ACC112 (cell line): ENCODE measurements at regions not wholly inside any gene's neighbourhood (a gene's known extent, or its start where the extent isn't known, plus 50 kb on each side); places are given as distances from the start of the nearest gene placed in this dataset.
"Not testable (repeated sequence)": the region's sequence is repeated elsewhere in the genome, so short reads cannot be mapped to it uniquely, and the experiment has no call there.

Experiments
- H2AFZ ChIP-seq: fragments of 200-600 bp; sonication (generic); one replicate; pipeline ENCODE4 v1.6.0; 2017; ENCODE audit warnings: antibody characterized with exemption, low read length; ENCODE audit not compliant: unreplicated experiment
- H3K27ac ChIP-seq: fragments of 200-600 bp; sonication (generic); 2 replicates; pipeline ENCODE4 v1.5.1; 2014; ENCODE audit warnings: low read depth, mild to moderate bottlenecking, antibody characterized with exemption, low read length, moderate library complexity
- H3K27me3 ChIP-seq: fragments of 200-600 bp; sonication (generic); 2 replicates; pipeline ENCODE4 v1.6.1; 2014; ENCODE audit warnings: mild to moderate bottlenecking, antibody characterized with exemption, low read length, moderate library complexity, mixed read lengths; ENCODE audit not compliant: insufficient read depth
- H3K36me3 ChIP-seq: fragments of 200-600 bp; sonication (generic); 2 replicates; pipeline ENCODE4 v1.6.1; 2016; ENCODE audit warnings: mild to moderate bottlenecking, antibody characterized with exemption, low read length, moderate library complexity, mixed read lengths; ENCODE audit not compliant: insufficient read depth
- H3K4me1 ChIP-seq: fragments of 200-600 bp; sonication (generic); one replicate; pipeline ENCODE4 v1.6.1; 2016; ENCODE audit warnings: low read length, mixed read lengths; ENCODE audit not compliant: insufficient read depth, unreplicated experiment, control insufficient read depth
- H3K4me3 ChIP-seq: fragments of 200-600 bp; sonication (generic); 2 replicates; pipeline ENCODE4 v1.5.1; 2014; ENCODE audit warnings: mild to moderate bottlenecking, low read depth, low read length
- H3K79me2 ChIP-seq: fragments of 200-600 bp; sonication (generic); one replicate; pipeline ENCODE4 v1.6.0; 2016; ENCODE audit warnings: low read length; ENCODE audit not compliant: control insufficient read depth, unreplicated experiment, insufficient read depth

DNA sequence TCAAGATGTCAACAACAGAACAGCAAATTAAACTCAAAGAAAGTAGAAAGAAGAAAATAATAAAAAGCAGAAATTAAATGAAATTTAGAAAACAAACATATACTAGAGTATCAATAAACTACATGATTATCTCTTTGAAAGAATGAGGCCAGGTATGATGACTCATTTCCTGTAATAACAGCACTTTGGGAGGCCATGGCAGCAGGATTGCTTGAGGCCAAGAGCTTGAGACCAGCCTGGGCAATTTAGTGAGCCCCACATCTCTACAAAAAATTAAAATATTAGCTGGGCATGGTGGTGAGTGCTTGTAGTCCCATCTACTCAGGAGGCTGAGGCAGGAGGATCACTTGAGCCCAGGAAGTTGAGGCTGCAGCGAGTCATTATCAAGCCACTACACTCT, 232.5 kb downstream of the RAB11FIP4 start:
- Histone ChIP-seq H3K79me2 (no peaks in the 10 kb centered on the region), H3K4me3 (no peak overlapping the region), H3K4me1 (peaks cover 14% of the 10 kb centered on the region), H2AFZ (no peak overlapping the region), H3K27ac (no peak overlapping the region), H3K36me3 (peaks cover 10% of the 10 kb centered on the region), H3K27me3 (no peaks in the 10 kb centered on the region)

DNA sequence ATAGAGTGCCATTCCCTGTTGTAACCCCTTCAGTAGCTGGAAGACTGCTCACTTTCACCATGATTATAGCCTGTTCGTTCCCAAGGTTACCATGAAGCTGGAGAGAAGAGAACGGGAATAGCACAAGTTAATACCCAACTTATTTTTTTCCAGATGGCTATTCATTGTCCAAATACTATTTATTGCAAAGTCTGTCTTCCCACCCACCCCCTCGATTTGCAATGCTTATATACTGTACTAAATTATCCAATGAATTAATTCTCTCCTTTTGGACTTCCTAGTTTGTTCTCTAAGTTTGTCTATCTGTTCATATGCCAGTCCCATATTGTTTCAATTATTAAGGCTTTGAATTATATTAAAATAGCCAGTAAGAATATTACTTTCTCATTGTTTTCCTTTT, 231.0 kb downstream of the RAB11FIP4 start:
- H3K4me1 ChIP-seq, result peaks cover 3% of the 10 kb centered on the region
- H3K4me3 ChIP-seq, result no peak overlapping the region
- H3K27ac ChIP-seq, result no peak overlapping the region
- H3K79me2 ChIP-seq, result no peaks in the 10 kb centered on the region
- no peak overlapping the region for H2AFZ ChIP-seq
- peaks cover 10% of the 10 kb centered on the region for H3K36me3 ChIP-seq
- H3K27me3 ChIP-seq, result no peaks in the 10 kb centered on the region

DNA sequence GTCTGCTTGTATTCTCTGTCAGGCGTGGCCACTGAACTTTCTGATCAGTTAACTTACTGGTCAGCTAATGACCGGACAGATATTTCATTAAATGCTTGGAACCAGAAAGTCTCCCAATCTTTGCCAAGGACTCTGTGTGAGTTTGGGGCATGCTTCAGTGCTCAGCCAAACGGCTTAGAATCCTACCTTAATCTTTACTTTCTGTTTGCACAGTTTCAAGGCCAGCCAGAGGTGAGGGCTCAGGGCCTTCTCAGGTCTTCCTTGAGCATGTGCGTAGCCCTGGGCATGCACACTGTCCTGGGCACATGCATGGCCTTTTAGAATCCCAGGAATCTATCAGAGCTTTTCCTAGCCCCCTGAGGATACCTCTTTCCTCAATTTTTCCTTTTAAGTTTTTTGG, 230.1 kb downstream of the RAB11FIP4 start:
- Histone ChIP-seq H3K4me3 (no peak overlapping the region), H2AFZ (no peak overlapping the region), H3K36me3 (peaks cover 10% of the 10 kb centered on the region), H3K79me2 (no peaks in the 10 kb centered on the region), H3K27ac (no peak overlapping the region), H3K4me1 (no peaks in the 10 kb centered on the region), H3K27me3 (no peaks in the 10 kb centered on the region)

DNA sequence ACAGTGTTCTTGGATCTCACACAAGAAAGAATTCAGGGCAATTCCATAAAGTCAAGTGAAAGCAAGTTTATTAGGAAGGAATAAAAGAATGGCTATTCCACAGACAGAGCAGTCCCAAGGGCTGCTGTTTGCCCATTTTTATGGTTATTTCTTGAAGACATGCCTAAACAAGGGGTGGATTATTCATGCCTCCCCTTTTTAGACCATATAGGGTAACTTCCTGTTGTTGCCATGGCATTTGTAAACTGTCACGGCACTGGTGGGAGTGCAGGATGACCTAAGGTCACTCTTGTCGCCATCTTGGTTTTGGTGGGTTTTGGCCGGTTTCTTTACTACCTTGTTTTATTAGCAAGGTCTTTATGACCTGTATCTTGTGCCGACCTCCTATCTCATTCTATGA, 219.6 kb downstream of the RAB11FIP4 start:
- not testable (repeated sequence) for H3K27ac ChIP-seq, H3K4me3 ChIP-seq, H3K4me1 ChIP-seq, H3K36me3 ChIP-seq, H3K27me3 ChIP-seq, H3K79me2 ChIP-seq, H2AFZ ChIP-seq

DNA sequence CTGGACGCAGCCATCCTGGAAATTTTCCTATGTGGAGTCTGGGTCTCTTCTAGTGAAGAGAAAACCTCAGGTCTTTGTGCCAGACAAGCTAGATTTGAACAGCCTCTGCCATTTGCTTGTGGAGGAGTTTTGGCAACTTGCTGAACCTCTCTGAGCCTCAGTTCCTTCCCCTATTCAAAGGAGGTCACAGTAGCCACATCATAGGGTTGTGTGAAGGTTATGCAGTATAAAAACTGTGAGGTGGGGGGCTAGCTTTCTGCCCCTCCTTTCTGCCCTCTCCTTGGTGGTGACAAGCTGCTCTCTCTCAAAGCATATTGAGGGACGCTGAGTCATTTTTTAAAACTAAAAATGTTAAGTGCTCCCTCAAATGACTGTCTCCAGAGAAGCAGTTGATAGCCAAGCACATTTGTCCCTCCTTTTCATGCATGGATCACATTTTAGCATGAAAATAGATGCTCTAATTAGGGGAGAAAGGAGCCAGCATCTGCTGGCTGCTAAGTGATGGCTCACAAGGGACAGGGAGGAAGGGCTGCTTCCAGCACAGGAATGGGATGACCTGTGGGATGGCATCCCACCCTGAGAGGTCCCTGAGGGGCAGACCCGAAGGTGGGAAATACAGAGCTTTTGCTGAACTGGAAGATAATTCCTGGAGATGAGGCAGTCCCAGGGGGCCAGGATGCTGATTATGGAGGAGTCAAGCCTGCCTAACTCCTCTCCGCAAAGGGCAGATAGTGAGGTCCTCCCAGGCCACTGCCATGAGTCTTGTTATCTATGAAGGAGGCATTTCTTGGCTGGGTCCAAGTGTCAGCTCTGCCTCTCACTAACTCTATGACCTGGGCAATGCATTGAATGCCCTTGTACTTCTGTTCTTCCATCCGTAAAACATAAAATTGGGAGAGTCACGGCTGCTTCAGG, 218.8 kb downstream of the RAB11FIP4 start:
- H3K27ac ChIP-seq, result no peak overlapping the region
- no peak overlapping the region for H3K4me3 ChIP-seq
- no peaks in the 10 kb centered on the region for H3K27me3 ChIP-seq
- H2AFZ ChIP-seq, result no peak overlapping the region
- H3K36me3 ChIP-seq, result no peaks in the 10 kb centered on the region
- H3K4me1 ChIP-seq, result peaks cover 3% of the 10 kb centered on the region
- H3K79me2 ChIP-seq, result no peaks in the 10 kb centered on the region

DNA sequence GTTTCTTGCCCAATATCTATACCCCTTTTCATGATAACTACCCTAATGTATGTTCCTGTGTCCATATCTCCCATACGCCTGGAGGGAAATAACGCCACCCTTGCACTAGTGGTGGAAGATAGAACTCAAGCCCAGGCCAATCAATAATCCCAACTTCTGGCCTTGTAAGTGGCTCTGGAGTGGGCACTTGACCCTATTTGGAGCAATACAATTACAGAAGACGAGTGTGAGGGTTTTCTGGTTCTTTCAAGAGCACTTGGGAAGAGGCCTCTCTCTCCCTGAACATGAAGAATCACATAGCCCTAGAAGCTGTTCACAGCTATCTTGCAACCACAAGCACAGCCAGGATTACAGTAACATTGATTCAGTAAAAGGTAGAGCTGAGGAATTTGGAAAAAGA, 217.9 kb downstream of the RAB11FIP4 start:
- H2AFZ ChIP-seq, result no peak overlapping the region
- H3K79me2 ChIP-seq, result no peaks in the 10 kb centered on the region
- no peak overlapping the region for H3K27ac ChIP-seq
- H3K4me3 ChIP-seq, result no peak overlapping the region
- H3K27me3 ChIP-seq, result no peaks in the 10 kb centered on the region
- H3K36me3 ChIP-seq, result no peaks in the 10 kb centered on the region
- H3K4me1 ChIP-seq, result peaks cover 3% of the 10 kb centered on the region

DNA sequence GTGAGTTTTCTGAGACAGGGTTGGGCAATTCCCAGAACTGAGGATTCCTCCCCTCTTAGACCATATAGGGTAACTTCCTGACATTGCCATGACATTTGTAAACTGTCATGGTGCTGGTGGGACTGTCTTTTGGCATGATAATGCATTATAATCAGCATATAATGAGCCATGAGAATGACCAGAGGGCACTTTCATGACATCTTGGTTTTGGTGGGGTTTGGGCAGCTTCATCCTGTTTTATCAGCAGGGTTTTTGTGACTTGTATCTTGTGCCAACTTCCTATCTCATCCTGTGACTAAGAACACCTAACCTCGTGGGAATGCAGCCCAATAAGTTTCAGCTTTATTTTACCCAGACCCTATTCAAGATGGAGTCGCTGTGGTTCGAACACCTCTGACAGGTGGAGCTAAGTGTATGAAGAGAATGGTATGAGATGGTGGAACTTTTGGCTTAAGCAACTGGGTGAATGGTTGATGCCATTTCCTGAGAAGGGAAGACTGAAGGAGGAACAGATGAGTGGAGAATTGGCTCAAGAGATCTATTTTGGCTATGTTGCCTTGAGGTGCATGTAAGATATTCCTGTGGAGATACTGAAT, 217.3 kb downstream of the RAB11FIP4 start:
- Histone ChIP-seq H3K79me2 (no peaks in the 10 kb centered on the region), H2AFZ (no peak overlapping the region), H3K27me3 (no peaks in the 10 kb centered on the region)

DNA sequence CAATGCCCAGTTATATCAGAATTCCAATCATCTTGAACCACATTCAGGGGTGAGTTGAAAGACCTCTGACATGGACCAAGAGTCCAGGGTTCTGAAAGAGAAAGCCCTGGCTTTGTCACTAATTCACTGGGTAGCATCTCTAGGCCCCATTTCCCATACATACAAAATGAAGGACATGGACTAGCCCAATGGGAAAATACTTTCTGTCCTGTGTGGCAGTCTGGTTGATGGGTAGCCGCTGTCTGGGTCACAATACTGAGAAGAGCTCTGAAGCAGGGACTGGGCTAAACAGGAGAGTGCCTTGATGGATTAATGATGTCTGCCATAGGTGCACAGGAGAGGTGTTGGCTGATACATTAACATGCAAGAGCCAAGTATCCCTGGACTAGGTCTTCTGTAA, 214.3 kb downstream of the RAB11FIP4 start:
- H3K4me1 ChIP-seq, result peaks cover 3% of the 10 kb centered on the region
- H2AFZ ChIP-seq, result no peak overlapping the region
- H3K36me3 ChIP-seq, result no peaks in the 10 kb centered on the region
- H3K27me3 ChIP-seq, result no peaks in the 10 kb centered on the region
- H3K27ac ChIP-seq, result no peak overlapping the region
- no peak overlapping the region for H3K4me3 ChIP-seq
- no peaks in the 10 kb centered on the region for H3K79me2 ChIP-seq

More for the DNA sequence above, 217.3 kb downstream of the RAB11FIP4 start:
- Histone ChIP-seq H3K36me3 (no peaks in the 10 kb centered on the region), H3K27ac (no peak overlapping the region), H3K4me3 (no peak overlapping the region), H3K4me1 (peaks cover 3% of the 10 kb centered on the region)

DNA sequence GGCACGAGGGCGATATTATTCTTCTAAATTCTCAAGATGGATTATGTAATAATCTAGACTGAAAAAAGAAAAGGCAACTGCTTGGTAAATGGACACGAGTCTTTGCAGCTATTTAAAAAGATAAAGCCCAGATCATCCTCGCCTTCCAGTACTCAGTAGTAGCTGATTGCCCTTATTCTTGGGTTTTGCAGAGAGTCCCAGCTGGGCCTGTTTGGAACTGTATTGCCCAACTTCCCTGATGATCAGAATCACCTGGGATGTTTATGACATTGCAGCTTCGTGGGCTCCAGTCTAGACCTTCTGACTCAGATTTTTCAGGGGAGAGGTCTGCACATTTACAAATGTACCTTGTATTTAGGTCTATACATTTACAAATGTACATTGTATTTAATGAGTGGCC, 213.5 kb downstream of the RAB11FIP4 start:
- no peaks in the 10 kb centered on the region for H3K79me2 ChIP-seq
- H3K27ac ChIP-seq, result no peak overlapping the region
- H3K36me3 ChIP-seq, result no peaks in the 10 kb centered on the region
- peaks cover 5% of the 10 kb centered on the region for H3K4me1 ChIP-seq
- no peaks in the 10 kb centered on the region for H3K27me3 ChIP-seq
- H3K4me3 ChIP-seq, result no peak overlapping the region
- no peak overlapping the region for H2AFZ ChIP-seq

DNA sequence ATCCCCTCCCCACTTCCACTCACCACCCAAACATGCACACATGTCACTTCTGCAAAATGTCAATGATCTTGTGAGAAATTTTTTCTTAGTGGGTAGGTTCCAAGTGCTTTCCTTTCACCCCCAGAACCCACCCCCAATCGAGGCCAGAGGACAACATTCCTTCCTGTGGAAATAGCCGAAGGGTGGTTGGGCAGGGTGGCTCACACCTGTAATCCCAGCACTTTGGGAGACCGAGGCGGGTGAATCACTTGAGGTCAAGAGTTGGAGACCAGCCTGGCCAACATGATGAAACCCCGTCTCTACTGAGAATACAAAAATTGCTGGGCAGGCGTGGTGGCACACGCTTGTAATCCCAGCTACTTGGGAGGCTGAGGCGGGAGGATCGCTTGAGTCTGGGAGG, 208.7 kb downstream of the RAB11FIP4 start:
- H3K79me2 ChIP-seq, H3K4me3 ChIP-seq, H3K27me3 ChIP-seq, H3K27ac ChIP-seq, H2AFZ ChIP-seq, H3K36me3 ChIP-seq: not testable (repeated sequence)
- H3K4me1 ChIP-seq, result peaks cover 45% of the 10 kb centered on the region
